Vagina (tissue), 2 donors: ENCODE measurements at regions not wholly inside any gene's neighbourhood (a gene's known extent, or its start where the extent isn't known, plus 50 kb on each side); places are given as distances from the start of the nearest gene placed in this dataset.

Source experiments
- DNase-seq, 2 donors: peaks; one replicate each; pipeline ENCODE4 v3.0.0-alpha.2; 2017; ENCODE audit errors: extremely low spot score in 2 of 2
- H3K27ac ChIP-seq: fragments of 200-600 bp; sonication (generic); one replicate; pipeline ENCODE4 v1.5.1; 2019
- H3K27me3 ChIP-seq: fragments of 200-600 bp; sonication (generic); one replicate; pipeline ENCODE4 v1.5.1; 2019
- H3K36me3 ChIP-seq, 2 donors: fragments of 200-600 bp; sonication (generic); one replicate each; pipeline ENCODE4 v1.5.1; 2017 to 2019
- H3K4me1 ChIP-seq: fragments of 200-600 bp; sonication (generic); one replicate; pipeline ENCODE4 v1.5.1; 2019
- H3K4me3 ChIP-seq, 2 donors: fragments of 200-600 bp; sonication (generic); 1 replicate in 1 of 2; 2 replicates in 1 of 2; pipeline ENCODE4 v1.5.1; 2016 to 2019
- H3K9me3 ChIP-seq: fragments of 200-600 bp; sonication (generic); one replicate; pipeline ENCODE4 v1.5.1; 2019
- CTCF ChIP-seq, 3 experiments: fragments of 450-650 bp in 2 of 3; fragments of 200-600 bp in 1 of 3; sonication (generic) in 1 of 3; IDR thresholded peaks; one replicate each; pipeline ENCODE4 v1.5.1; 2017 to 2019; ENCODE audit warnings: antibody characterized with exemption in 3 of 3, mild to moderate bottlenecking in 2 of 3, moderate library complexity in 2 of 3
- POLR2A ChIP-seq, 2 donors: fragments of 450-650 bp; IDR thresholded peaks; one replicate each; pipeline ENCODE4 v1.6.1; 2017; ENCODE audit warnings: antibody characterized with exemption in 2 of 2, mild to moderate bottlenecking in 2 of 2, moderate library complexity in 2 of 2
- POLR2AphosphoS5 ChIP-seq, 2 donors: sonication (generic); formaldehyde crosslinking; IDR thresholded peaks; one replicate each; pipeline ENCODE4 v1.9.0; 2017; ENCODE audit warnings: antibody characterized with exemption in 2 of 2, mild to moderate bottlenecking in 2 of 2, low read depth in 1 of 2; ENCODE audit not compliant: insufficient read depth in 1 of 2
- intact Hi-C: fragments of 100-400 bp; cut with DNase I; formaldehyde crosslinking; loops from one replicate; pipeline ENCODE4 v1.15.1; 2023

- Histone ChIP-seq H3K27me3 (no peaks in the 10 kb centered on the region), H3K4me1 (no peaks in the 10 kb centered on the region), H3K27ac (no peak overlapping the region), H3K36me3 (no peaks in the 10 kb centered on the region), H3K4me3 (no peak overlapping the region), H3K9me3 (no peaks in the 10 kb centered on the region)
- intact Hi-C loops = no loop called here
- TF ChIP-seq POLR2A (IDR thresholded peaks at IDR 0.05) (no peak), CTCF (IDR thresholded peaks at IDR 0.05) (no peak), POLR2AphosphoS5 (IDR thresholded peaks at IDR 0.05; ENCODE audit: insufficient read depth in 1 of 2, low read depth in 1 of 2) (no peak)
- no peak for DNase-seq
Observed at GRCh38 chr11:105219670-105220069, 80.1 kb upstream of the CARD18 start.

- H3K4me1 ChIP-seq = no peaks in the 10 kb centered on the region
- no peak for TF ChIP-seq POLR2AphosphoS5 (IDR thresholded peaks at IDR 0.05; ENCODE audit: insufficient read depth in 1 of 2, low read depth in 1 of 2)
- TF ChIP-seq POLR2A (IDR thresholded peaks at IDR 0.05) = no peak
- DNase-seq = no peak
- H3K27ac ChIP-seq = no peak overlapping the region
- intact Hi-C loops = no loop called here
- no peaks in the 10 kb centered on the region for H3K27me3 ChIP-seq
- no peaks in the 10 kb centered on the region for H3K36me3 ChIP-seq
- H3K9me3 ChIP-seq = no peaks in the 10 kb centered on the region
- H3K4me3 ChIP-seq = no peak overlapping the region
Observed at GRCh38 chr11:105219269-105219668, 79.7 kb upstream of the CARD18 start.

GRCh38 chr11:105215528-105215927, 76.0 kb upstream of the CARD18 start:
- Histone ChIP-seq H3K27ac (no peak overlapping the region), H3K9me3 (no peaks in the 10 kb centered on the region), H3K4me3 (no peak overlapping the region), H3K27me3 (no peaks in the 10 kb centered on the region), H3K4me1 (no peaks in the 10 kb centered on the region), H3K36me3 (no peaks in the 10 kb centered on the region)
- intact Hi-C loops = no loop called here
- DNase-seq = no peak
- no peak for TF ChIP-seq CTCF (IDR thresholded peaks at IDR 0.05)
- no peak for TF ChIP-seq POLR2A (IDR thresholded peaks at IDR 0.05)
- TF ChIP-seq POLR2AphosphoS5 (IDR thresholded peaks at IDR 0.05; ENCODE audit: insufficient read depth in 1 of 2, low read depth in 1 of 2) = no peak

- no peaks in the 10 kb centered on the region for H3K27me3 ChIP-seq
- H3K9me3 ChIP-seq = no peaks in the 10 kb centered on the region
- no peaks in the 10 kb centered on the region for H3K36me3 ChIP-seq
- DNase-seq = no peak
- H3K27ac ChIP-seq = no peak overlapping the region
- H3K4me3 ChIP-seq = no peak overlapping the region
- TF ChIP-seq POLR2A (IDR thresholded peaks at IDR 0.05) (no peak), POLR2AphosphoS5 (IDR thresholded peaks at IDR 0.05; ENCODE audit: insufficient read depth in 1 of 2, low read depth in 1 of 2) (no peak), CTCF (IDR thresholded peaks at IDR 0.05) (no peak)
- H3K4me1 ChIP-seq = no peaks in the 10 kb centered on the region
- intact Hi-C loops = no loop called here
Observed at GRCh38 chr11:105211806-105212554, 72.4 kb upstream of the CARD18 start.

GRCh38 chr11:105208019-105208418, 68.5 kb upstream of the CARD18 start:
- Histone ChIP-seq H3K27me3 (no peaks in the 10 kb centered on the region), H3K9me3 (no peaks in the 10 kb centered on the region), H3K4me1 (no peaks in the 10 kb centered on the region), H3K27ac (no peak overlapping the region), H3K4me3 (no peak overlapping the region), H3K36me3 (no peaks in the 10 kb centered on the region)
- intact Hi-C loops = no loop called here
- DNase-seq = no peak
- TF ChIP-seq POLR2AphosphoS5 (IDR thresholded peaks at IDR 0.05; ENCODE audit: insufficient read depth in 1 of 2, low read depth in 1 of 2) = no peak
- no peak for TF ChIP-seq CTCF (IDR thresholded peaks at IDR 0.05)
- TF ChIP-seq POLR2A (IDR thresholded peaks at IDR 0.05) = no peak
